Hindlimb muscle (tissue), 1 donor: ENCODE measurements at regions not wholly inside any gene's neighbourhood (a gene's known extent, or its start where the extent isn't known, plus 50 kb on each side); places are given as distances from the start of the nearest gene placed in this dataset.

Experiments used
- DNase-seq: peaks from one replicate; pipeline ENCODE4 v3.0.0-alpha.2; 2013

GRCh38 chr17:65404761-65405160 lies 156.7 kb downstream of the AXIN2 start:
- no peak for DNase-seq

- no peak for DNase-seq
Measured at GRCh38 chr17:65403626-65404025, 157.8 kb downstream of the AXIN2 start.

GRCh38 chr17:65402513-65403496 lies 158.6 kb downstream of the AXIN2 start:
- DNase-seq: no peak

GRCh38 chr17:65401561-65401960 lies 159.9 kb downstream of the AXIN2 start:
- no peak for DNase-seq

- no peak for DNase-seq
Measured at GRCh38 chr17:65400701-65401100, 160.7 kb downstream of the AXIN2 start.

GRCh38 chr17:65398040-65398787 lies 163.2 kb downstream of the AXIN2 start:
- DNase-seq: no peak

- DNase-seq: no peak
Measured at GRCh38 chr17:65395924-65396323, 165.5 kb downstream of the AXIN2 start.

GRCh38 chr17:65394811-65395472 lies 166.5 kb downstream of the AXIN2 start:
- no peak for DNase-seq

- no peak for DNase-seq
Measured at GRCh38 chr17:65393514-65393913, 167.9 kb downstream of the AXIN2 start.

GRCh38 chr17:65389949-65390348 lies 171.5 kb downstream of the AXIN2 start:
- no peak for DNase-seq

GRCh38 chr17:65389426-65389825 lies 172.0 kb downstream of the AXIN2 start:
- no peak for DNase-seq

GRCh38 chr17:65388911-65389310 lies 172.5 kb downstream of the AXIN2 start:
- DNase-seq: no peak

- DNase-seq: no peak
Measured at GRCh38 chr17:65387322-65387721, 174.1 kb downstream of the AXIN2 start.

GRCh38 chr17:65385726-65386125 lies 175.7 kb downstream of the AXIN2 start:
- DNase-seq: no peak

GRCh38 chr17:65385071-65385470 lies 176.4 kb downstream of the AXIN2 start:
- no peak for DNase-seq

- no peak for DNase-seq
Measured at GRCh38 chr17:65381152-65381551, 180.3 kb downstream of the AXIN2 start.

- DNase-seq: no peak
Measured at GRCh38 chr17:65374966-65375365, 186.5 kb downstream of the AXIN2 start.

GRCh38 chr17:65371702-65372101 lies 189.7 kb downstream of the AXIN2 start:
- no peak for DNase-seq

- no peak for DNase-seq
Measured at GRCh38 chr17:65370669-65371131, 190.7 kb downstream of the AXIN2 start.

GRCh38 chr17:65368341-65368740 lies 193.1 kb downstream of the AXIN2 start:
- DNase-seq: no peak

GRCh38 chr17:65366102-65366844 lies 195.2 kb downstream of the AXIN2 start:
- no peak for DNase-seq

GRCh38 chr17:65365169-65365568 lies 196.3 kb downstream of the AXIN2 start:
- DNase-seq: no peak
